Lower leg skin (tissue), 3 donors: ENCODE measurements at regions not wholly inside any gene's neighbourhood (a gene's known extent, or its start where the extent isn't known, plus 50 kb on each side); places are given as distances from the start of the nearest gene placed in this dataset.

ENCODE experiments used
- CTCF ChIP-seq, 3 donors: fragments of 450-650 bp; IDR thresholded peaks; one replicate each; pipeline ENCODE4 v1.5.1; 2016; ENCODE audit warnings: antibody characterized with exemption in 3 of 3, mild to moderate bottlenecking in 3 of 3, moderate library complexity in 2 of 3
- POLR2A ChIP-seq, 2 donors: fragments of 450-650 bp; IDR thresholded peaks; one replicate each; pipeline ENCODE4 v1.6.1; 2016 to 2017; ENCODE audit warnings: antibody characterized with exemption in 2 of 2, mild to moderate bottlenecking in 1 of 2, moderate library complexity in 1 of 2

- TF ChIP-seq POLR2A (IDR thresholded peaks at IDR 0.05) = no peak
- TF ChIP-seq CTCF (IDR thresholded peaks at IDR 0.05) = no peak
These were observed 562.1 kb downstream of the TBC1D22A start for GRCh38 chr22:47324435-47324990.
